WTC11 (cell line): ENCODE measurements at regions not wholly inside any gene's neighbourhood (a gene's known extent, or its start where the extent isn't known, plus 50 kb on each side); places are given as distances from the start of the nearest gene placed in this dataset.

Experiments
- ATAC-seq: fragments of 200-7000 bp; cut with Tn5 transposase; 2 replicates; pipeline ENCODE4 v1.10.0; 2021; ENCODE audit warnings: mild to moderate bottlenecking, moderate library complexity
- CTCF ChIA-PET: fragments of 300-600 bp; sonication (Branson Sonifier 250); formaldehyde crosslinking; loops from one replicate; lab custom pipeline; 2021; ENCODE audit warnings: antibody characterized with exemption; lab: Charles Lee
- POLR2A ChIA-PET: fragments of 350-600 bp; sonication (Branson Sonifier 250); formaldehyde crosslinking; loops from one replicate; lab custom pipeline; 2021; ENCODE audit warnings: antibody characterized with exemption; lab: Charles Lee
- DNase-seq: peaks from one replicate; pipeline ENCODE4 v3.0.0; 2021; ENCODE audit warnings: low spot score
- H3K27ac Mint-ChIP-seq: 2 replicates; pipeline ENCODE4 v1.8.0; 2021; ENCODE audit warnings: mixed read lengths
- H3K27me3 Mint-ChIP-seq: 2 replicates; pipeline ENCODE4 v1.8.0; 2021; ENCODE audit warnings: low read depth, mild to moderate bottlenecking, moderate library complexity, mixed read lengths
- H3K36me3 Mint-ChIP-seq: 2 replicates; pipeline ENCODE4 v1.8.0; 2021; ENCODE audit warnings: mixed read lengths
- H3K4me1 Mint-ChIP-seq: 2 replicates; pipeline ENCODE4 v1.8.0; 2022; ENCODE audit warnings: mixed read lengths
- H3K4me3 Mint-ChIP-seq: 2 replicates; pipeline ENCODE4 v1.8.0; 2021; ENCODE audit warnings: mild to moderate bottlenecking, moderate library complexity, mixed read lengths
- H3K9me3 Mint-ChIP-seq: 2 replicates; pipeline ENCODE4 v1.8.0; 2021; ENCODE audit warnings: mixed read lengths
- CBFB ChIP-seq: sonication (generic); formaldehyde crosslinking; IDR thresholded peaks from 2 replicates; pipeline ENCODE4 v1.8.1; 2022; ENCODE audit warnings: mild to moderate bottlenecking, low read depth, missing genetic modification reagents
- CREM ChIP-seq: sonication (generic); formaldehyde crosslinking; IDR thresholded peaks from 2 replicates; pipeline ENCODE4 v1.8.1; 2022; ENCODE audit warnings: mild to moderate bottlenecking, missing genetic modification reagents, moderate library complexity
- EMX1 ChIP-seq: fragments of 250-450 bp; sonication (Bioruptor Pico); IDR thresholded peaks from 2 replicates; pipeline ENCODE4 v1.8.0; 2021; ENCODE audit warnings: mild to moderate bottlenecking
- FOXK1 ChIP-seq: sonication (generic); formaldehyde crosslinking; IDR thresholded peaks from 2 replicates; pipeline ENCODE4 v1.8.0; 2022; ENCODE audit warnings: mild to moderate bottlenecking, moderate library complexity, missing genetic modification reagents
- FOXP1 ChIP-seq: sonication (generic); formaldehyde crosslinking; IDR thresholded peaks from 2 replicates; pipeline ENCODE4 v1.8.0; 2022; ENCODE audit warnings: missing genetic modification reagents, mild to moderate bottlenecking, moderate library complexity, borderline replicate concordance
- GTF2I ChIP-seq: fragments of 250-450 bp; sonication (Bioruptor Pico); conservative IDR thresholded peaks from 2 replicates; pipeline ENCODE4 v1.4.0; 2021; ENCODE audit warnings: mild to moderate bottlenecking
- HMGXB4 ChIP-seq: sonication (generic); formaldehyde crosslinking; IDR thresholded peaks from 2 replicates; pipeline ENCODE4 v1.8.1; 2023; ENCODE audit warnings: mild to moderate bottlenecking, moderate library complexity, missing genetic modification reagents
- KAT7 ChIP-seq: sonication (generic); formaldehyde crosslinking; IDR thresholded peaks from 2 replicates; pipeline ENCODE4 v1.8.1; 2023; ENCODE audit warnings: missing genetic modification reagents, mild to moderate bottlenecking, borderline replicate concordance
- MYBL2 ChIP-seq: sonication (generic); formaldehyde crosslinking; IDR thresholded peaks from 2 replicates; pipeline ENCODE4 v1.8.1; 2023; ENCODE audit warnings: mild to moderate bottlenecking, moderate library complexity, missing genetic modification reagents
- STAT6 ChIP-seq: sonication (generic); formaldehyde crosslinking; conservative IDR thresholded peaks from 2 replicates; pipeline ENCODE4 v1.8.1; 2023; ENCODE audit warnings: mild to moderate bottlenecking, low read depth, missing genetic modification reagents, moderate library complexity
- TP53 ChIP-seq: sonication (generic); formaldehyde crosslinking; IDR thresholded peaks from 2 replicates; pipeline ENCODE4 v1.8.1; 2023; ENCODE audit warnings: mild to moderate bottlenecking, missing genetic modification reagents
- ZBTB21 ChIP-seq: sonication (generic); formaldehyde crosslinking; IDR thresholded peaks from 2 replicates; pipeline ENCODE4 v1.8.1; 2023; ENCODE audit warnings: mild to moderate bottlenecking, missing genetic modification reagents, borderline replicate concordance
- ZNF138 ChIP-seq: sonication (generic); formaldehyde crosslinking; conservative IDR thresholded peaks from 2 replicates; pipeline ENCODE4 v1.8.1; 2022; ENCODE audit warnings: mild to moderate bottlenecking, moderate library complexity, missing genetic modification reagents
- ZNF281 ChIP-seq: sonication (generic); formaldehyde crosslinking; IDR thresholded peaks from 2 replicates; pipeline ENCODE4 v1.8.0; 2023; ENCODE audit warnings: mild to moderate bottlenecking, missing genetic modification reagents
- ZNF423 ChIP-seq: fragments of 250-450 bp; sonication (Bioruptor Pico); IDR thresholded peaks from 2 replicates; pipeline ENCODE4 v2.1.2; 2022; ENCODE audit warnings: mild to moderate bottlenecking, moderate library complexity
- TF ChIP-seq, protein P1 (sequence below): sonication (generic); formaldehyde crosslinking; IDR thresholded peaks from 2 replicates; pipeline ENCODE4 v1.8.0; 2022; ENCODE audit warnings: missing genetic modification reagents
- TF ChIP-seq, protein P2 (sequence below): sonication (generic); formaldehyde crosslinking; IDR thresholded peaks from 2 replicates; pipeline ENCODE4 v1.8.0; 2022; ENCODE audit warnings: mild to moderate bottlenecking, missing genetic modification reagents
- TF ChIP-seq, protein P3 (sequence below): fragments of 250-450 bp; sonication (Bioruptor Pico); IDR thresholded peaks from 2 replicates; pipeline ENCODE4 v1.8.0; 2021; ENCODE audit warnings: mild to moderate bottlenecking
- TF ChIP-seq, protein P4 (sequence below): sonication (generic); formaldehyde crosslinking; IDR thresholded peaks from 2 replicates; pipeline ENCODE4 v1.8.0; 2023; ENCODE audit warnings: missing genetic modification reagents, mild to moderate bottlenecking, borderline replicate concordance
- TF ChIP-seq, protein P5 (sequence below): sonication (generic); formaldehyde crosslinking; IDR thresholded peaks from 2 replicates; pipeline ENCODE4 v1.8.0; 2022; ENCODE audit warnings: mild to moderate bottlenecking, missing genetic modification reagents

DNA sequence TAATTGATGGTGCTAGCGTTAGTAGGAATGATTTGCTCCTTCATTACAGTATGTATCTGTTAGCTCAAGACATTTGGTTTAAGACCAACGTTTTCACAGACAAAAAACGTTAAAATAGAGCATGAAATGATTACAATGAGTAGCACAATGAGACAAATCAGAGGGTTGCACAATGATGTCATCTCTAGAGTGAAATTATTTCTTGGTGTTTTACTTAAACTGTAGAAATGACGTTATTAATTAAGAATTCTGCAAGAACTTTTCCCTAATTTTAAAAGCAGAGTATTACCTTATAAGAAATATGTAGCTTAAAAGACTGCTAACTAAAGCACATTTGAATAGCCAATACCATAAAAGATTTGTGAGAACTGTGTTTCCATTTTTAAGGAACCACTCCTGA is 373.4 kb upstream of the KIF2B start (continued):
- TF ChIP-seq ZNF423 (CRISPR knock-in tag) (no peak), ZBTB21 (CRISPR knock-in tag) (no peak), MYBL2 (CRISPR knock-in tag) (no peak), KAT7 (CRISPR knock-in tag) (no peak), CBFB (CRISPR knock-in tag) (no peak), FOXK1 (CRISPR knock-in tag) (no peak), ZNF281 (CRISPR knock-in tag) (no peak), ZNF138 (no peak), EMX1 (no peak), TP53 (CRISPR knock-in tag) (no peak)
- TF ChIP-seq, protein P1, sequence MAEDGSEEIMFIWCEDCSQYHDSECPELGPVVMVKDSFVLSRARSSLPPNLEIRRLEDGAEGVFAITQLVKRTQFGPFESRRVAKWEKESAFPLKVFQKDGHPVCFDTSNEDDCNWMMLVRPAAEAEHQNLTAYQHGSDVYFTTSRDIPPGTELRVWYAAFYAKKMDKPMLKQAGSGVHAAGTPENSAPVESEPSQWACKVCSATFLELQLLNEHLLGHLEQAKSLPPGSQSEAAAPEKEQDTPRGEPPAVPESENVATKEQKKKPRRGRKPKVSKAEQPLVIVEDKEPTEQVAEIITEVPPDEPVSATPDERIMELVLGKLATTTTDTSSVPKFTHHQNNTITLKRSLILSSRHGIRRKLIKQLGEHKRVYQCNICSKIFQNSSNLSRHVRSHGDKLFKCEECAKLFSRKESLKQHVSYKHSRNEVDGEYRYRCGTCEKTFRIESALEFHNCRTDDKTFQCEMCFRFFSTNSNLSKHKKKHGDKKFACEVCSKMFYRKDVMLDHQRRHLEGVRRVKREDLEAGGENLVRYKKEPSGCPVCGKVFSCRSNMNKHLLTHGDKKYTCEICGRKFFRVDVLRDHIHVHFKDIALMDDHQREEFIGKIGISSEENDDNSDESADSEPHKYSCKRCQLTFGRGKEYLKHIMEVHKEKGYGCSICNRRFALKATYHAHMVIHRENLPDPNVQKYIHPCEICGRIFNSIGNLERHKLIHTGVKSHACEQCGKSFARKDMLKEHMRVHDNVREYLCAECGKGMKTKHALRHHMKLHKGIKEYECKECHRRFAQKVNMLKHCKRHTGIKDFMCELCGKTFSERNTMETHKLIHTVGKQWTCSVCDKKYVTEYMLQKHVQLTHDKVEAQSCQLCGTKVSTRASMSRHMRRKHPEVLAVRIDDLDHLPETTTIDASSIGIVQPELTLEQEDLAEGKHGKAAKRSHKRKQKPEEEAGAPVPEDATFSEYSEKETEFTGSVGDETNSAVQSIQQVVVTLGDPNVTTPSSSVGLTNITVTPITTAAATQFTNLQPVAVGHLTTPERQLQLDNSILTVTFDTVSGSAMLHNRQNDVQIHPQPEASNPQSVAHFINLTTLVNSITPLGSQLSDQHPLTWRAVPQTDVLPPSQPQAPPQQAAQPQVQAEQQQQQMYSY (CRISPR knock-in tag): no peak
- TF ChIP-seq, protein P2, sequence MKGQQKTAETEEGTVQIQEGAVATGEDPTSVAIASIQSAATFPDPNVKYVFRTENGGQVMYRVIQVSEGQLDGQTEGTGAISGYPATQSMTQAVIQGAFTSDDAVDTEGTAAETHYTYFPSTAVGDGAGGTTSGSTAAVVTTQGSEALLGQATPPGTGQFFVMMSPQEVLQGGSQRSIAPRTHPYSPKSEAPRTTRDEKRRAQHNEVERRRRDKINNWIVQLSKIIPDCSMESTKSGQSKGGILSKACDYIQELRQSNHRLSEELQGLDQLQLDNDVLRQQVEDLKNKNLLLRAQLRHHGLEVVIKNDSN (CRISPR knock-in tag): no peak
- TF ChIP-seq, protein P3, sequence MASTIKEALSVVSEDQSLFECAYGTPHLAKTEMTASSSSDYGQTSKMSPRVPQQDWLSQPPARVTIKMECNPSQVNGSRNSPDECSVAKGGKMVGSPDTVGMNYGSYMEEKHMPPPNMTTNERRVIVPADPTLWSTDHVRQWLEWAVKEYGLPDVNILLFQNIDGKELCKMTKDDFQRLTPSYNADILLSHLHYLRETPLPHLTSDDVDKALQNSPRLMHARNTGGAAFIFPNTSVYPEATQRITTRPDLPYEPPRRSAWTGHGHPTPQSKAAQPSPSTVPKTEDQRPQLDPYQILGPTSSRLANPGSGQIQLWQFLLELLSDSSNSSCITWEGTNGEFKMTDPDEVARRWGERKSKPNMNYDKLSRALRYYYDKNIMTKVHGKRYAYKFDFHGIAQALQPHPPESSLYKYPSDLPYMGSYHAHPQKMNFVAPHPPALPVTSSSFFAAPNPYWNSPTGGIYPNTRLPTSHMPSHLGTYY: no peak

- DNase-seq (no peak), ATAC-seq (no peak)
- ChIA-PET CTCF (no interaction called here), POLR2A (no interaction called here)
- H3K9me3 Mint-ChIP-seq: peaks cover 52% of the 10 kb centered on the region
- peaks cover 49% of the 10 kb centered on the region for H3K36me3 Mint-ChIP-seq
- H3K4me1 Mint-ChIP-seq: peaks cover 20% of the 10 kb centered on the region
- no peak overlapping the region for H3K27ac Mint-ChIP-seq
- peaks cover 8% of the 10 kb centered on the region for H3K27me3 Mint-ChIP-seq
- H3K4me3 Mint-ChIP-seq: no peak overlapping the region
- TF ChIP-seq GTF2I (CRISPR knock-in tag) (no peak), FOXP1 (CRISPR knock-in tag) (no peak), HMGXB4 (CRISPR knock-in tag) (no peak), STAT6 (CRISPR knock-in tag) (no peak), CREM (CRISPR knock-in tag) (no peak)
- TF ChIP-seq, protein P4, sequence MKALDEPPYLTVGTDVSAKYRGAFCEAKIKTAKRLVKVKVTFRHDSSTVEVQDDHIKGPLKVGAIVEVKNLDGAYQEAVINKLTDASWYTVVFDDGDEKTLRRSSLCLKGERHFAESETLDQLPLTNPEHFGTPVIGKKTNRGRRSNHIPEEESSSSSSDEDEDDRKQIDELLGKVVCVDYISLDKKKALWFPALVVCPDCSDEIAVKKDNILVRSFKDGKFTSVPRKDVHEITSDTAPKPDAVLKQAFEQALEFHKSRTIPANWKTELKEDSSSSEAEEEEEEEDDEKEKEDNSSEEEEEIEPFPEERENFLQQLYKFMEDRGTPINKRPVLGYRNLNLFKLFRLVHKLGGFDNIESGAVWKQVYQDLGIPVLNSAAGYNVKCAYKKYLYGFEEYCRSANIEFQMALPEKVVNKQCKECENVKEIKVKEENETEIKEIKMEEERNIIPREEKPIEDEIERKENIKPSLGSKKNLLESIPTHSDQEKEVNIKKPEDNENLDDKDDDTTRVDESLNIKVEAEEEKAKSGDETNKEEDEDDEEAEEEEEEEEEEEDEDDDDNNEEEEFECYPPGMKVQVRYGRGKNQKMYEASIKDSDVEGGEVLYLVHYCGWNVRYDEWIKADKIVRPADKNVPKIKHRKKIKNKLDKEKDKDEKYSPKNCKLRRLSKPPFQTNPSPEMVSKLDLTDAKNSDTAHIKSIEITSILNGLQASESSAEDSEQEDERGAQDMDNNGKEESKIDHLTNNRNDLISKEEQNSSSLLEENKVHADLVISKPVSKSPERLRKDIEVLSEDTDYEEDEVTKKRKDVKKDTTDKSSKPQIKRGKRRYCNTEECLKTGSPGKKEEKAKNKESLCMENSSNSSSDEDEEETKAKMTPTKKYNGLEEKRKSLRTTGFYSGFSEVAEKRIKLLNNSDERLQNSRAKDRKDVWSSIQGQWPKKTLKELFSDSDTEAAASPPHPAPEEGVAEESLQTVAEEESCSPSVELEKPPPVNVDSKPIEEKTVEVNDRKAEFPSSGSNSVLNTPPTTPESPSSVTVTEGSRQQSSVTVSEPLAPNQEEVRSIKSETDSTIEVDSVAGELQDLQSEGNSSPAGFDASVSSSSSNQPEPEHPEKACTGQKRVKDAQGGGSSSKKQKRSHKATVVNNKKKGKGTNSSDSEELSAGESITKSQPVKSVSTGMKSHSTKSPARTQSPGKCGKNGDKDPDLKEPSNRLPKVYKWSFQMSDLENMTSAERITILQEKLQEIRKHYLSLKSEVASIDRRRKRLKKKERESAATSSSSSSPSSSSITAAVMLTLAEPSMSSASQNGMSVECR: no peak
- TF ChIP-seq, protein P5, sequence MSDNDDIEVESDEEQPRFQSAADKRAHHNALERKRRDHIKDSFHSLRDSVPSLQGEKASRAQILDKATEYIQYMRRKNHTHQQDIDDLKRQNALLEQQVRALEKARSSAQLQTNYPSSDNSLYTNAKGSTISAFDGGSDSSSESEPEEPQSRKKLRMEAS (CRISPR knock-in tag): no peak
These were observed 393.8 kb upstream of the KIF2B start for GRCh38 chr17:53428913-53429312.
